Pulmonary artery endothelial cell (primary cell): ENCODE measurements at regions not wholly inside any gene's neighbourhood (a gene's known extent, or its start where the extent isn't known, plus 50 kb on each side); places are given as distances from the start of the nearest gene placed in this dataset.

ENCODE experiments used
- DNase-seq: peaks from one replicate; pipeline ENCODE4 v3.0.0-alpha.2; 2011; ENCODE audit warnings: low read depth, low spot score

DNA sequence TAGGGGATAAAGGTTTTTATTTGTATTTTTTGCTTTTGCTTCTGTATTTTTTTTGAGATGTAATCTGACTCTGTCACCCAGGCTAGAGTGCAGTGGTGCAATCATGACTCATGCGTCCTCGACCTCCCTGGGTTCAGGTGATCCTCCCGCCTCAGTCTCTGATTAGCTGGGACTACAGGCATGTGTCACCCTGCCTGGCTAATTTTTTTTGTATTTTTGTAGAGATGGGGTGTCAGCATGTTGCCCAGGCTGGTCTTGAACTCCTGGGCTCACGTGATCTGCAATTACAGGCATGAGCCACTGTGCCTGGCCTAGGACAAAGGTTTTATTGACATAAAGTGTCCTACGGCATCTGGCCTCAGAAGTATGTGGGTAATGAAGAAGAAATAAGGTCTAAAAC, 297.1 kb upstream of the C9orf72 start:
- DNase-seq = no peak

DNA sequence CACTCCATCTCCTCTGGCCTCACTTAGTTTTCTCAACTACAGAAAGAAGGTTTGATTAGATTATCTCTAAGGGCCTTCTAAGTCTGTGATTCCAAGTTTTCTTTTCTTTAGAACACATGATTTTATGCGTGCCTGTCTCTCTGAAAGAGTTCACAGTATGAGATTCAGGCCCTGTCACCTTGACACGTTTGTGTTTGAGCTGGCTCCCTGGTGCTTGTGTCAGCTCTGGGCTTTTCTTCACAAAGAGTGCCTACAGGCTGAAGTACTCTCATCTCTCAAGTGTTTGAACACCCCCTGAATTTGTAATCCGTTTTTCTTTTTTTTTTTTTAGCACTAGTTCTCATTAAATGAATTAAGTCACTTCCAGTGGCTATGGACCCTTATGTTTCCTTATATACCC, 306.9 kb upstream of the C9orf72 start:
- DNase-seq = no peak

DNA sequence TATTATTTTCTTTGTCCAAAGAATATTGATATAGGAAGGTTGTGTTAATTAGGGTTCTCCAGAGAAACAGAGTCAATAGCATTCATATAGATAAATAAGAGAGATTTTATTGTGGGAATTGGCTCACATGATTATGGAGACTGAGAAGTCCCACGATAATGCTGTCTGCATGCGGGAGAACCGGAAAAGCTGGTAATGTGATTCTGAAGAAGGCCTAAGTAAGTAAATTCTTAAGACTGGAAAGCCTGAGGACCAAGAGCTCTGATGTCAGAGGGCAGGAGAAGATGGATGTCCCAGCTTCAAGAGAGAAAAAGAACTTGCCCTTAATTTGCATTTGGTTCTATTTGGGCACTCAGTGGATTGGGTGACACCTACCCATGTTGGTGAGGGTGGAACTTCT, 307.4 kb upstream of the C9orf72 start:
- no peak for DNase-seq

DNA sequence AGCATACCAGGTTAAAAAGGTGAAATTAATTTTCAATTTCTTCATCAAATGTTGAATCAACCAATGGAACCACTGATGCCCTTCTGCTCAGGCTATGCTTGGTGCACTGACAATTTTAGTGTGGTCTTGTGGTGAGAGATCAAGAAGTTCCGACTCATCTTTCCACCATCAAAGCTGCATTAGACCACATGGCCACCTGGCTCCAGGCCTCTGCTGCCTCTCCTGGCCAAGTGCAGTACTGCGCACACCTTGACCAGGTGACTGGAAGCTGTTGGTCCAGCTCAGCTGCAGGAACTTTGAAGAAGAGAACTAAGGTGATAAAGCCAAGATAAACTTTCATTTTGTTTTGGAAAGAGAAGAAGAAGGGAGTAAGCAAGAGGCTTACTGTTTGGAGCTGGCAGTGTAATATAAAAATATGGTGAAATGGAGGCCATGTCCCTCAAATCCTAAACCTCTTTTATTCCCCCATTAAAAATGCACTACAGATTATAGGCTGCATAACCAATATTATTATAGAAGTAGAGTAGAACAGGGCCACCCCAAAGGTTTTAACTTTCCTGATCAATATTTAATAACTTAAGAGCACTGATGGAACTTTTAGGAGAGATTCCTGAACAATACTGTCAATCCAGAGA, 315.5 kb upstream of the C9orf72 start:
- no peak for DNase-seq

DNA sequence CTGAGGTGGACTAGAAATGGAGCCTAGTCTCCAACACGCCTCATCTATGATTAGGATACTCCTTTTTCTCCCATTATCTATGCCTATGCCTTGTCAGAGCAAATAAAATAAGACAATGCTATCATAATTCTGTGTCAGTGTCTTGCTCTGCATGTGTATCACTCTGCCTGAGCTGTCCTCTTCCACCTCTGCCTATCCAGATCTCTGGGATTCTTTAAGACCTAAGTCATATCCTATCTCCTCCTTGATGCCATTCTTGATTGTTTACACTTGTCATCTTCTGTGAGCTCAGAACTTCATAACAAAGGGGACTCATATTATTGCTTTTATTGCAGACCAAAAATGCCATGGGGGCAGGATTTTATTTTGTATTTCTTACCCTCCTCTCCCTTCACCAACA, 351.2 kb upstream of the C9orf72 start:
- DNase-seq = no peak

DNA sequence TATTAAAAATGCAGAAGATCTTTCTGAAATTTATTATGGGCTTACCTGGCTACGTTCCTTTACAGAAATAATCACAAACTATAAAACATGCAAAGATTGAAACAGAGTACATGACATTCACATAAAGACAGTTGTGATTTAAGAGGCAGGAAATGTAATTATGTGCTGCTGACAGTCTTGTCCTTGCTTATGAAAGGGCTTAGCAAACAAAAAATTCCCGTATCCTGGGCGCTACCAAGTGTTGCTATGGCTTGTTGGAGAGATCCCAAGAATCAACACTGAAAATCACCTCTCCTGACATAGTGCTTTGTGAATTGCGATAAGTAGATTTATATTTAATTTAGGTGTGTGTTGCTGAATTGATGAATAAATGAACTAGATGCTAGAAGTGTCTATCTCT, 352.5 kb upstream of the C9orf72 start:
- DNase-seq = no peak

DNA sequence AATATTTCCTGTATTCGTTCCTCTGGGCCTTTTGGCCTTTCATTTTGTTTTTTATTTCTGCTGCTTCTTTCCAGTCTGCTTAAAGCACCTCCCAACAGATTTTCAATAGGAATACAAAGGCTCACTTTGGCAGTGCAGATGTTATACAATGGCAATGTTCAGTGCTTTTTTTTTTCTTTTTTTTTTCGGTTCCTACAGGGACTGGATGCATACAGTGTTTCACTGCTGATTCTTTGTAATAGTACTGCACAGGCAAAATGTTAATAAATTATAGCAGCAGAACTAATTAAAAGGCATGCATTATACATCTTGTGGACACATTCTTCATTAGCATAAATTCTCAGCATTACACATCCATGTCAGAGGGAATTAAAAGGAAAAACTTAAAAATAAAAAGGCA, 356.6 kb upstream of the C9orf72 start:
- DNase-seq = no peak

DNA sequence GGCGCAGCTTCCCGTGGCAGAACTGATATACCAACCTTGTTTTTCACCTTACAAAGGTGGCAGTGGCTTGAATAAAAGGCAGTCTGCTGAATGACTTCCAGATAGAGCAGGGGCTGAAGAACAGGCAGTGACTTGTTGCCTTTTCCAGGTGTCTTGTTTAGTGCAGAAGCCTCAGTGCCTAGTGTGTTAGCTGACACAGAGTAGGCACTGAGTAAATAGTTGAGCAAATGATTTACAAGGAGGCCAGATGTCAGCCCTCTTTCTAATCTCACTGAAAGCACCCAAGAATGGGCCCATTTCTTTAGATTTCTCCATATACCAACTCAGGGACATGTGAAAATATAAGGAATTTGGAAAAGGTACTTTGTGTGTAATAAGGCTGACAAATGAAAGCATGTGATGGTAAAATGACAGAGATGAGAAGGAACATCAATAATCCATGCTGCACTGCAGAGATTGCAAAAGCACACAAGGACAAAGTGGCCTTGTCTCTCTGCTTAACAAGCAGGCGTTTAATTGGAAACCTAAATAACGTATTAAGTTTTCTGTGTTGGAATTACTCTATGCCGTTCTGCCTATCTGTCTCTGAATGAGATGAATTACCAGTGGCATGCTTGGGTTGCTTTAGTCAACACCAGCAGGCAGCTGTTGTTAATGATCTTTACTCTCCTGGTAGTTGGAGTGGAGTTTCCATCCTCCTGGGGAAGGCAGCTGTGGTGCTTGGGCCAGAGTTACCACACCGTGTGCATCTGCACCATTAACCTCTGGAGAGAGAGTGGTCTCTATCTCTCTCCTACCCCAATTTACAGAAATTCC, 360.1 kb upstream of the C9orf72 start:
- no peak for DNase-seq

DNA sequence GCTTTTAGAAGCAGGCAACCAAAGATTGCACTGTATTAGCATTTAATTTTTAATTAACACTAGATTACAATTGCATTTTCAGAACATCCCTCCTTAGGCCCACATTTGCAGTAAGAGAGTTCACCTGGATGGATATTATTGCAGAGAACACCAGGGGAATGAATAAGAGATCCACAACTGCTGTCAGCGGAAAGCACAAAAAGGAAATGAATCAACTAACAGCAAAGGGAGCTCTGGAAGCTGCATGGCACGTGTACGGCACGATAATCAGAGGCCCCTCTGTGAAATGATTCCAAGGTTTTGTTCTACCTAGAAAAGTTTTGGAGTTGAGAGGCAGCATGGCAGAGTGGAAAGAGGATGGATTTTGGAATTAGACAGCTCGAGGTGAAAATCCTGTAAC, 361.2 kb upstream of the C9orf72 start:
- no peak for DNase-seq

DNA sequence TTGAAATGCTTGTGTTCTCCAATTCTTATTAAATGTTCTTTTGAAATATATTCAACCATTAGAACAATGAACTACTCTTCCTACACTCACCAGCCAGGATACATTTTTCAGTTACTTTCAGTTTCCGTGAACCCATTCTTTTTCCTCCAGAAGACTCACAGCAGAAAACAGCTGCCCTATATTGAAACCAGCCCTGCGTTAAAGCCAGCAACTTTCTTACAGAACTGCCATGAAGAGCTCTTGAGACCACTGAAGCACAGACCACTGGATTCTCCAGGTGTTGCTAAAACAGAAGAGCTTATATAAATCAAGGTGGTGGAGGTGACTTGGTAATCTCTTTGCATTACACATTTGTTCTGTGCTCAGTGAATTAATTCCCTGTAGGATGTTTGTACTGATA, 365.9 kb upstream of the C9orf72 start:
- no peak for DNase-seq

DNA sequence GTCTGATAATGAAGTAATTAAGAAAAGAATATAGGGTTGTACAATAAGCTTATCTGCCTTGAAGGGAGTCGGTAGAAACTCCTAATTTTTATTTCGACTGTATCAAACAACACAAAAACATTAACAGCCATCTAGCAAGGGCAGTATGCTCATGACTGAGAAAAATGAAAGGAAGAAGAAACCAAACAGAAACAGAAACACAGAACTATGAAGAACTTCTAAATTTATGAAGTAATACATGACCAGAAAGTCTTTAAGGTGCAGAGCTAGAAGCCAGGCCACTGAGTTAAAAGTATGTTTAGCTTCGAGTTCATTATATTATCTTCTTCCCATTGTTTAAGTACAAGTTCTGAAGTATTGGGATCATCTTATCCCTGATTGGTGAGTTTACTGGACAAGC, 367.3 kb upstream of the C9orf72 start:
- no peak for DNase-seq

DNA sequence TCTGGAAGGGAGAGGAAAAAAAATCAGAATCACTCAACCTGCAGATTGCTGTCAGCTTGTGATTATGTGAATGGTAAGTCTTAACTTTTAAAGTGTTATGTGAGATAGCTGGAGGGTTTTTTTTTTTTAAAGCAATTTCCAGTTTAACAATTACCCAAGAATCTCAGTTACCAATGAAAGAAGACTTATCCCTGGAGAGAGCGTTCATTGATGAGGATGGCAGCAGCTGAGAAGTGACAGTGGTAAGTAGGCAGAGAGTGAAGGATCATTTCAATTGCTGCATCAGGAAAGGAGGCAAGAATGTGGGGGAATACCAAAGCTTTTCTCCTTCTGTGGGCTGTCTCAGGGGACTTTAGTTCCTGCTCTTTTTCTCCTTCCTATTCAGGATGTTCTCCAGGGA, 370.2 kb upstream of the C9orf72 start:
- no peak for DNase-seq

DNA sequence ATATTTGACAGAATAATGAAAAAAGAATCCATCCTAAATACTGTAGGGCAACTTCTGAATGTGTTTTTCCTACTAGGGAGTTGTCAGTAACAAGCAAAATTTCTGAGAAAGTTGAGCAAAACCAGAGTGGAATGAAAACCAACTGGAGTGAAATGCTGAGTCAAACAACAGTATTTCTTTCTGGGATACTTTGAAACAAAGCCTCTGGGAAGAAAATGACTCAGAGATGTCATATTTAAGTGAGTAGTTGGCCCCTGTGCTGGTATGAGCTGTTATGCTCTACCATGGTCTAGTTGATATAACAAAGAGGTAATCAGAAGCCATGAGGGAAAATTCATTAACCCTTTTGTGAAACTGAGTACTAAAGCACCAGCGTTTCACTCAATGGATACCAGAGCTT, 372.1 kb upstream of the C9orf72 start:
- no peak for DNase-seq

DNA sequence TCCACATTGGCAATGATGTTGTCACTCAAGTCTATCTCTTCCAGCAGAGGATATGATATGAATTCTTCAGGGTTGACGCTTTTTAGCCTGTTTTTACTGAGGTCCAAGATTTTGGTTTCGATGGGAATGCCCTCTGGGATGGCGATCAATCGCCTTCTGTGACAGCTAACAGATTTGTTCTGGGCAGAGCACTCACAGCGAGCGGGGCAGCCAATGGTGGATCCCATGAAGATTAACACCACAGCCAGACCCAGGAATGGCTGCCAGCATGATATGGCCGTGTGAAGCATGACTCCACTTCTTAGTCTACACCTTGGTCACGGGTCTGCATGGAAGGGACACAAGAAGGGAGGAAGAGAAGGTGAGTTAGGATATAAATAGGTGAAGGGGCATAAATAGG, 377.1 kb upstream of the C9orf72 start:
- DNase-seq = no peak

DNA sequence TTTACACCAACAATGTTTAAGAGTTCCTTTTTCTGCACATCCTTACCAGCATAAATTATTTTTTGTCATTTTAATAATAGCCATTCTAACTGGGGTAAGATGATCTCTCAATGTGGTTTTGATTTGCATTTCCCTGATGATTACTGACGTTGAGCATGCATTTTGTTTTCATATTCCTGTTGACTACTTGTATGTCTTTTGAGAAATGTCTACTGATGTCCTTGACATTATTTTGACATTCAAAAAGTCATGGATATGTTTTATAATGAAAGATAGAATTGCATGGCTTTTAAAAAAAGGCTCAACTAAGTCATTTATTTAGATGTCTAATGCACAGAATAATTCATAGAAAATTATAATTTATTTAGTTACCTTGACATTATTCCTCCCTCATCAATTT, 381.6 kb upstream of the C9orf72 start:
- DNase-seq = no peak

DNA sequence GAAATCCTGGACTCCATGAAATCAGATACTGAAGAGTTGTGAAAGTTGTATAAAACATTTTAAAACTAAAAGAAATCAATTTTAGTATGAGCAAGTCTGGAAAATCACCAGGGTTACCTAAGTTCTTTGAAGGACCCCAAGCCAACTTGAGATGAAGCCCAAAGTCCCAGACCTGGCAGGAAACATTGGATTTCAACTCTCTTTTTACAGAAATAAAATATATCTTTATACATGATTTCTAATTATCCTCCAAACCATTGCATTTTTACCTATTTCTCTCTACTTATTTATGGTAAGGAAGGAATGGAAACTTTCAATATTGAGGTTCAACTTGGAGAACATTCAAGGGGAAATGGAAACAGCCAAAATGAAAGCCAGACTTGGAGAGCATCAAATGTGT, 390.6 kb upstream of the C9orf72 start:
- no peak for DNase-seq

DNA sequence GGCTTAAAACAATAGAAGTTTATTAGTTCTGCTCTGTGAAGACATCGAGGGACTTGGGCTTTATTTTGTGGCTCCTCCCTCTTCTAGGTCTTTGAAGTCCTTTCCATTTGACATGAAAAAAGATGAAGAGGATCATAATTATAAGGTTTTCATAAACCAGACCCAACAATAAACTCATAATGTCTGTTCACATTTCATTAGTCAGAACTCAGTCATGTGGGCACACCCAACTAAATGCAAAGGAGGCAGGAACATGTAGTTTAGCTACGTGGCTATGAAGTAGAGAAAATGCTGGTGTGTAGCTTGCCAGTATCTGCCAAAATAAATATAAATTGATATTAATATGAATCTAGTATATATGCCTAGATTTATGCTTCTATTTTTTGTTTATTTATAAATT, 393.9 kb upstream of the C9orf72 start:
- no peak for DNase-seq

DNA sequence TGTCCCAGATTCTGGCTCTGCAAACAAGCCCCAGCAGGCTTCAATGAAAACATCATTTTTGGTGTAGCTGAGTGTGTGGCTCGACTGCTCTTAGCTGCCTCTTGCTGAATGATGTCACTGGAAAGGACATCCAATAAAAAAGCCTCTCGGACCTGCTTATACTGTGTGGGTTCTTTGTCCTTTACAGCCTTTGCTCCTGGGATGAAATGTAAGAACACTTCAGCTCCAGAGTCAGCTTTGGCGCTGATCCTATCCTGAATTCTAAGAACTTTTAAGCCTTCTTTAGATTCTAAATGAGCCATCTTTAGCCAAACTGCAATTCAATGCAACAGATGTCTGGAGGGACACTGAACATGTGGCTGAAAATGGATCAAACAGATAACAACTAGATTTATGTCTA, 404.6 kb upstream of the C9orf72 start:
- no peak for DNase-seq

DNA sequence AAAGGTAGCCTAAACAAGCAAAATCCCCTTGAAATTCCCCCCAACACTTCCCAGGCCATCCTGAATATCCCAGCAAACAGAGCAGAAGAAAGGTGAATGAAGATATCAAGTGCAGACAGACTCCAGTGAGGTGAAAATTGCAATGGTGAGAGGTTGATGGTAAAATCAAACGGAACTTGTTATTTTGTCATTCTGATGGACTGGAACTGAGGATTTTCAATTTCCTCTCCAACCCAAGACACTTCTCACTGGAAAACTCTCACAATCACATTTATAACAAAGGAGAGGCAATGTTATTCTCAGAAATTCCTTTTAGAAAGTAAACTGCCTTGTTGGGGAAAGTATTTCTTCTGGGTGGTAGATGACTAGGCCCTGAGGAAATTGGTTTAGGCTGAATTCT, 412.4 kb upstream of the C9orf72 start:
- no peak for DNase-seq

DNA sequence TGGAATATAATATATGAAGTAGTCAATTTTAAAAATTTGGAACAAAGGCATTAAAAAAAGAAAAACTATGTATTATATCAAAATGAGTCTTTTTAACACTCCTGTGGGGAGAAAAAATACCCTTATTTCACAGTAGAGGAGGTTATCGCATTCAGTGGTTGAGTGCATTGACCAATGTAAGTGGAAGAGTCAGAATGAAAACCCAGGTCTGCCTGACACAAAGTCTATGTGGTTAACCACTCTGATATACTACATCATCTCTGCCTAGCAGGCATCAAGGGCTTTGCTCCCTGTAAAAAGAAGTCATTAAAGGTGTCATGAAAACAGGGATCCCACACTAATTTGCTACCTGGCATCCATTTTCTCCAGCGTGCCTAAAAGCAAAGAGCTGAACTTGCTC, 417.2 kb upstream of the C9orf72 start:
- no peak for DNase-seq

DNA sequence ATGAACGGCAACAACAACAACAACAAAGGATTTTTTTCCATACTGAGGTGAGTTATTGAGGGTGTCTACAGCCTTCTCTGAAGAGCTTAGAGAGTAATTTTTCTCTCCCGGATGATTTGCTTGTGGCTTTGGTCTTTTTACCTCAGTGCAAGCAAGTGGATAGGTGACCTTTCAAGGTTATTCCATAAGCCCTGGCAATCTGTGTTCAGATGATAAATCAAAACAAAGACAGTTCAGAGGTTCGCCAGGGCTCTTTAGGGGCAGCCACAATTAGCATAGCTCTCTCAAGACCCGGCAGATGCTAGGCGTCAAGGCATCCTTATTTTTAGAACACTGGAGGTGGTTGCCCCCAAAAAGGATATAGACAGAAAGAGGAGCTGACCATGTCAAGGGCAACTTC, 417.9 kb upstream of the C9orf72 start:
- DNase-seq = no peak

DNA sequence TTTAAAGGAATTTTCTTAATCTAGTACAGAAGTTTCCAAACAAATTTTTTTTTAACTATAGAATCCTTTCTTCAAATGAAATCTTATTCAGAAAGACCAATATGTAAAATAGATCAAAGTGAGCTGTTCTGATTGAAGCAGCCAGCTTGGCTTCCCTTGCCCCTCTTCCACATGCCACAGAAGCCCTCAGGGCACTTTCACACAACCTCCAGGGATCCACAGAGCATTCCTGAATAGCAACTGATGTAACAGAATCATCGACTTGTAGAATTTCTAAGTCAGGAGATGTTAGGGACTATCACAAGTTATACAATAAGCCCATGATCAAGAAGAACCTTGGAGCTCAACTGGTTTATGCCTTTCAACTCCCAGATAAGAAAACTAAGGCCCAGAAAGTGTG, 427.8 kb upstream of the C9orf72 start:
- DNase-seq = no peak

DNA sequence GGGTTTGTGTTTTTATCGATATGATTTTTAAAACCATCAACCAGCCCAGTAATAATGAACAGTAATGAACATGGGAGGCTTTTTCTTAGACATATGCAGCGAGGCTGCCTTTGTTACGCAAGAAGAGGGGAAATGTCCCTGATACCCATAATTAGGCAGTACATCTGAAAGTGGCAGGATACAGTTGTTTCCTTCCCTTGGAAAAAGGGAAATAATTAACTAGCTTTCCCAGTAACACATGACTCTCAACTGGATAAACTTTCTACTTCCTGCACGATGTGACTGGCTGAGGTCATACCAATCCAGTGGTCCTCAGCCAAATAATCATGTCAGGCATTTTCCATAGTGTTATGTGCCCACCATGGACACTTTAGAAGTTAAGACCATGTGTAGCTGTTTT, 431.6 kb upstream of the C9orf72 start:
- DNase-seq = no peak

DNA sequence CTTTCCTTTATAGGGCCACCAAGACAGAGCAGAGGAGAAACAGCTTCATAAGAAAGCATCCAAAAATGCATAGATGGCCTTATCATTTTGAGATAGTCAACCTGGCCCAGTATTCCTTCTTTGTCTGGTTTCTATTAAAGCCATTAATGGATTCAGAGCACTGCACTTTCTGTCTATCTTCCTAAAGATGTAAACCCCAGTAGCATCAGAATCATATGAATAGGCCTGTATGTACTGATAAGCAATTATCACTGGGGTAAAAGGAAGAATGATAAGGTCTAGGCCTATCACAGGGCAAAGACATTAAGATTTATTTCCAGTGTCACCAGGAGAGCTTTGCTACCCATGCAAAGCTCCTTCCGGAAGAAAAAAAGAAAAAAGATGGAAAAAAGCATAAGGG, 432.5 kb upstream of the C9orf72 start:
- DNase-seq = no peak
